Esophagus squamous epithelium (tissue), 4 donors: ENCODE measurements at regions not wholly inside any gene's neighbourhood (a gene's known extent, or its start where the extent isn't known, plus 50 kb on each side); places are given as distances from the start of the nearest gene placed in this dataset.

Experiments
- CTCF ChIP-seq, 6 experiments: fragments of 450-650 bp in 4 of 6; fragments of 200-600 bp in 2 of 6; sonication (generic) in 2 of 6; IDR thresholded peaks; one replicate each; pipeline ENCODE4 v1.5.1; 2016 to 2019; ENCODE audit warnings: antibody characterized with exemption in 6 of 6, mild to moderate bottlenecking in 4 of 6, moderate library complexity in 4 of 6
- POLR2A ChIP-seq, 4 donors: fragments of 450-650 bp; IDR thresholded peaks; one replicate each; pipeline ENCODE4 v1.6.1; 2017; ENCODE audit warnings: antibody characterized with exemption in 4 of 4, mild to moderate bottlenecking in 4 of 4, moderate library complexity in 3 of 4

GRCh38 chr9:88794100-88794499 lies 197.2 kb upstream of the S1PR3 start:
- TF ChIP-seq CTCF (IDR thresholded peaks at IDR 0.05) (no peak), POLR2A (IDR thresholded peaks at IDR 0.05) (no peak)
